GM23338 (cell line): ENCODE measurements at regions not wholly inside any gene's neighbourhood (a gene's known extent, or its start where the extent isn't known, plus 50 kb on each side); places are given as distances from the start of the nearest gene placed in this dataset.
A peak's percentile ranks its signal among the peaks of the same experiment; 100 is the strongest.

ENCODE experiments used
- ATAC-seq: fragments of 200-7000 bp; cut with Tn5 transposase; 3 replicates; pipeline ENCODE4 v1.9.1; 2020
- DNase-seq: peaks from one replicate; pipeline ENCODE4 v3.0.0-alpha.2; 2015; ENCODE audit warnings: low spot score
- H2AFZ ChIP-seq: fragments of 200-600 bp; sonication (generic); 2 replicates; pipeline ENCODE4 v1.8.0; 2016; ENCODE audit warnings: antibody characterized with exemption, mild to moderate bottlenecking, moderate library complexity
- H3F3A ChIP-seq: fragments of 200-600 bp; sonication (generic); replicated peaks from 2 replicates; pipeline ENCODE4 v1.8.0; 2017; ENCODE audit warnings: antibody characterized with exemption, mixed run types, low read depth
- H3K27ac ChIP-seq: fragments of 200-600 bp; sonication (generic); 2 replicates; pipeline ENCODE4 v1.6.1; 2016; ENCODE audit warnings: low read depth
- H3K27me3 ChIP-seq: fragments of 200-600 bp; sonication (generic); 2 replicates; pipeline ENCODE4 v1.8.0; 2016; ENCODE audit warnings: mild to moderate bottlenecking, mixed run types, moderate library complexity; ENCODE audit not compliant: insufficient read depth
- H3K36me3 ChIP-seq: fragments of 200-600 bp; sonication (generic); 2 replicates; pipeline ENCODE4 v1.8.0; 2016; ENCODE audit warnings: mild to moderate bottlenecking; ENCODE audit not compliant: insufficient read depth
- H3K4me1 ChIP-seq: fragments of 200-600 bp; sonication (generic); 2 replicates; pipeline ENCODE4 v1.8.0; 2016; ENCODE audit warnings: mild to moderate bottlenecking, moderate library complexity; ENCODE audit not compliant: insufficient read depth
- H3K4me2 ChIP-seq: fragments of 200-600 bp; sonication (generic); 2 replicates; pipeline ENCODE4 v1.7.1; 2017; ENCODE audit warnings: mixed run types
- H3K4me3 ChIP-seq: fragments of 200-600 bp; sonication (generic); 2 replicates; pipeline ENCODE4 v1.6.1; 2016; ENCODE audit warnings: mixed run types
- H3K79me2 ChIP-seq: fragments of 200-600 bp; sonication (generic); replicated peaks from 2 replicates; pipeline ENCODE4 v1.8.0; 2017; ENCODE audit warnings: mild to moderate bottlenecking; ENCODE audit not compliant: insufficient read depth
- H3K9me2 ChIP-seq: fragments of 200-600 bp; sonication (generic); 2 replicates; pipeline ENCODE4 v1.8.0; 2017; ENCODE audit not compliant: insufficient read depth
- H4K20me1 ChIP-seq: fragments of 200-600 bp; sonication (generic); replicated peaks from 2 replicates; pipeline ENCODE4 v1.8.0; 2017; ENCODE audit warnings: mild to moderate bottlenecking; ENCODE audit not compliant: insufficient read depth
- H3K27ac Mint-ChIP-seq: 2 replicates; pipeline ENCODE4 v1.8.0; 2020; ENCODE audit warnings: inconsistent platforms, mild to moderate bottlenecking, moderate library complexity, mixed read lengths
- H3K27me3 Mint-ChIP-seq: 3 replicates; pipeline ENCODE4 v1.8.0; 2022; ENCODE audit warnings: low read depth, mild to moderate bottlenecking, moderate library complexity, mixed read lengths, inconsistent platforms; ENCODE audit not compliant: insufficient read depth, poor library complexity
- H3K36me3 Mint-ChIP-seq: 3 replicates; pipeline ENCODE4 v1.8.0; 2021; ENCODE audit warnings: low read depth, mild to moderate bottlenecking, inconsistent platforms, moderate library complexity, mixed read lengths
- H3K4me1 Mint-ChIP-seq: 3 replicates; pipeline ENCODE4 v1.8.0; 2020; ENCODE audit warnings: mild to moderate bottlenecking, inconsistent platforms, mixed read lengths
- H3K4me3 Mint-ChIP-seq: 3 replicates; pipeline ENCODE4 v1.8.0; 2021; ENCODE audit warnings: moderate library complexity, mild to moderate bottlenecking, inconsistent platforms, mixed read lengths
- H3K9me3 Mint-ChIP-seq: 3 replicates; pipeline ENCODE4 v1.8.0; 2020; ENCODE audit warnings: moderate library complexity, mild to moderate bottlenecking, inconsistent platforms, mixed read lengths
- CTCF ChIP-seq, 2 experiments: fragments of 200-600 bp in 1 of 2; sonication (generic) in 1 of 2; conservative IDR thresholded peaks; 2 replicates each; pipeline versions ENCODE4 v1.5.1 to v1.6.1; 2016 to 2017; ENCODE audit warnings: antibody characterized with exemption in 2 of 2, low read depth in 2 of 2, mild to moderate bottlenecking in 2 of 2, moderate library complexity in 1 of 2
- ETS1 ChIP-seq: IDR thresholded peaks from 2 replicates; pipeline ENCODE4 v1.6.1; 2016; ENCODE audit warnings: antibody characterized with exemption
- EZH2 ChIP-seq: fragments of 200-600 bp; sonication (generic); IDR thresholded peaks from one replicate; pipeline ENCODE4 v1.8.0; 2017; ENCODE audit warnings: antibody characterized with exemption, mild to moderate bottlenecking, low read depth; ENCODE audit not compliant: unreplicated experiment
- JUNB ChIP-seq: IDR thresholded peaks from one replicate; pipeline ENCODE4 v1.6.1; 2016; ENCODE audit warnings: antibody characterized with exemption; ENCODE audit not compliant: unreplicated experiment
- POLR2AphosphoS5 ChIP-seq: IDR thresholded peaks from 2 replicates; pipeline ENCODE4 v1.6.1; 2016; ENCODE audit warnings: antibody characterized with exemption, low read depth
- REST ChIP-seq: IDR thresholded peaks from one replicate; pipeline ENCODE4 v1.6.1; 2018; ENCODE audit warnings: antibody characterized with exemption; ENCODE audit not compliant: unreplicated experiment
- STAT1 ChIP-seq: IDR thresholded peaks from one replicate; pipeline ENCODE4 v1.6.1; 2016; ENCODE audit warnings: antibody characterized with exemption; ENCODE audit not compliant: unreplicated experiment
- ZNF114 ChIP-seq: fragments of 250-450 bp; sonication (Bioruptor Pico); IDR thresholded peaks from 2 replicates; pipeline ENCODE4 v1.5.0; 2020; ENCODE audit warnings: mild to moderate bottlenecking, moderate library complexity
- ZNF331 ChIP-seq: fragments of 250-450 bp; sonication (Bioruptor Pico); IDR thresholded peaks from 2 replicates; pipeline ENCODE4 v1.5.0; 2020; ENCODE audit warnings: low read depth, mild to moderate bottlenecking, moderate library complexity

GRCh38 chr15:69908590-69909420, 188.9 kb downstream of the TLE3 start:
- peak overlapping the region; percentile 77 for H2AFZ ChIP-seq
- no peaks in the 10 kb centered on the region for H3K9me2 ChIP-seq
- TF ChIP-seq CTCF (conservative IDR thresholded peaks at IDR 0.05; ENCODE audit: low read depth in 2 of 2) (no peak), ZNF114 (CRISPR knock-in tag) (no peak), REST (no peak)
- Mint-ChIP-seq H3K27ac (no peak overlapping the region), H3K9me3 (no peaks in the 10 kb centered on the region; the same call in 2 of the 3 replicates), H3K36me3 (no peaks in the 10 kb centered on the region), H3K27me3 (peaks cover 2% of the 10 kb centered on the region), H3K4me1 (peaks cover 31% of the 10 kb centered on the region), H3K4me3 (peak overlapping the region; percentile 5)
- no peaks in the 10 kb centered on the region for H3K79me2 ChIP-seq
- no peaks in the 10 kb centered on the region for H4K20me1 ChIP-seq
- H3K27ac ChIP-seq, result no peak overlapping the region
- no peaks in the 10 kb centered on the region for H3F3A ChIP-seq
- H3K4me1 ChIP-seq, result peaks cover 22% of the 10 kb centered on the region
- ATAC-seq (peak; percentile 24), DNase-seq (peak; percentile 37)
- no peaks in the 10 kb centered on the region for H3K27me3 ChIP-seq
- no peak overlapping the region for H3K4me3 ChIP-seq
- H3K4me2 ChIP-seq, result no peak overlapping the region
- H3K36me3 ChIP-seq, result no peaks in the 10 kb centered on the region

- H3K36me3 Mint-ChIP-seq, result no peaks in the 10 kb centered on the region
- no peak for DNase-seq
- no peaks in the 10 kb centered on the region; the same call in 2 of the 3 replicates for H3K9me3 Mint-ChIP-seq
- Histone ChIP-seq H4K20me1 (no peaks in the 10 kb centered on the region), H3K79me2 (no peaks in the 10 kb centered on the region), H3K4me3 (no peak overlapping the region), H3F3A (no peaks in the 10 kb centered on the region), H3K9me2 (no peaks in the 10 kb centered on the region), H2AFZ (no peak overlapping the region), H3K27me3 (no peaks in the 10 kb centered on the region), H3K4me1 (peaks cover 22% of the 10 kb centered on the region), H3K4me2 (peak overlapping the region; percentile 35; the same call in 1 of the 2 replicates), H3K36me3 (no peaks in the 10 kb centered on the region), H3K27ac (no peak overlapping the region)
- ATAC-seq, result no peak
- peaks cover 33% of the 10 kb centered on the region for H3K4me1 Mint-ChIP-seq
- no peak overlapping the region for H3K4me3 Mint-ChIP-seq
- H3K27me3 Mint-ChIP-seq, result peaks cover 3% of the 10 kb centered on the region
- H3K27ac Mint-ChIP-seq, result no peak overlapping the region
- no peak for TF ChIP-seq ZNF331 (CRISPR knock-in tag)
- no peak for TF ChIP-seq POLR2AphosphoS5
- TF ChIP-seq ETS1, result no peak
- TF ChIP-seq STAT1, result no peak
- no peak for TF ChIP-seq JUNB
- TF ChIP-seq EZH2, result no peak
These were observed 187.8 kb downstream of the TLE3 start for GRCh38 chr15:69909719-69910444.
